GM23248 (cell line): ENCODE measurements at regions not wholly inside any gene's neighbourhood (a gene's known extent, or its start where the extent isn't known, plus 50 kb on each side); places are given as distances from the start of the nearest gene placed in this dataset.

Source experiments
- DNase-seq: peaks from one replicate; pipeline ENCODE4 v3.0.0-alpha.2; 2015
- H2AFZ ChIP-seq: fragments of 200-600 bp; sonication (generic); 2 replicates; pipeline ENCODE4 v1.6.1; 2016; ENCODE audit warnings: antibody characterized with exemption
- H3F3A ChIP-seq: fragments of 200-600 bp; sonication (generic); 2 replicates; pipeline ENCODE4 v1.6.1; 2016; ENCODE audit warnings: mild to moderate bottlenecking, antibody characterized with exemption, mixed run types; ENCODE audit not compliant: insufficient read depth
- H3K27ac ChIP-seq: fragments of 200-600 bp; sonication (generic); 2 replicates; pipeline ENCODE4 v1.5.1; 2016; ENCODE audit warnings: mild to moderate bottlenecking
- H3K27me3 ChIP-seq: fragments of 200-600 bp; sonication (generic); replicated peaks from 2 replicates; pipeline ENCODE4 v1.6.1; 2016; ENCODE audit warnings: mild to moderate bottlenecking; ENCODE audit not compliant: insufficient read depth
- H3K36me3 ChIP-seq: fragments of 200-600 bp; sonication (generic); 2 replicates; pipeline ENCODE4 v1.6.1; 2016; ENCODE audit warnings: low read depth, mild to moderate bottlenecking
- H3K4me1 ChIP-seq: fragments of 200-600 bp; sonication (generic); 2 replicates; pipeline ENCODE4 v1.6.1; 2016; ENCODE audit warnings: mild to moderate bottlenecking; ENCODE audit not compliant: insufficient read depth
- H3K4me2 ChIP-seq: fragments of 200-600 bp; sonication (generic); one replicate; pipeline ENCODE4 v1.6.1; 2016; ENCODE audit warnings: mild to moderate bottlenecking; ENCODE audit not compliant: unreplicated experiment
- H3K4me3 ChIP-seq: fragments of 200-600 bp; sonication (generic); 2 replicates; pipeline ENCODE4 v1.5.1; 2016; ENCODE audit warnings: mild to moderate bottlenecking
- H3K79me2 ChIP-seq: fragments of 200-600 bp; sonication (generic); 2 replicates; pipeline ENCODE4 v1.6.1; 2016; ENCODE audit warnings: mild to moderate bottlenecking; ENCODE audit not compliant: insufficient read depth
- H3K9ac ChIP-seq: fragments of 200-600 bp; sonication (generic); 2 replicates; pipeline ENCODE4 v1.6.1; 2016; ENCODE audit warnings: mild to moderate bottlenecking
- H3K9me2 ChIP-seq: fragments of 200-600 bp; sonication (generic); 2 replicates; pipeline ENCODE4 v1.6.1; 2016; ENCODE audit warnings: mixed run types, mild to moderate bottlenecking, moderate library complexity; ENCODE audit not compliant: insufficient read depth
- H3K9me3 ChIP-seq: fragments of 200-600 bp; sonication (generic); one replicate; pipeline ENCODE4 v1.6.1; 2017; ENCODE audit warnings: low read depth
- H4K20me1 ChIP-seq: fragments of 200-600 bp; sonication (generic); 2 replicates; pipeline ENCODE4 v1.6.0; 2016; ENCODE audit not compliant: insufficient read depth
- EZH2 ChIP-seq: fragments of 200-600 bp; sonication (generic); IDR thresholded peaks from 2 replicates; pipeline ENCODE4 v1.6.1; 2018; ENCODE audit warnings: antibody characterized with exemption, mild to moderate bottlenecking; ENCODE audit not compliant: insufficient read depth, poor library complexity, severe bottlenecking
- EZH2phosphoT487 ChIP-seq: fragments of 200-600 bp; sonication (generic); IDR thresholded peaks from 2 replicates; pipeline ENCODE4 v1.6.1; 2018; ENCODE audit warnings: antibody characterized with exemption, moderate library complexity, mild to moderate bottlenecking, low read depth; ENCODE audit not compliant: insufficient read depth
- WGBS, 2 experiments: methylation state at CpG; one replicate each; pipeline ENCODE4 v1.1.6; 2015 to 2017; ENCODE audit warnings: low lambda C conversion rate in 2 of 2, low coverage in 1 of 2; ENCODE audit errors: missing lambda C conversion rate in 2 of 2; 5-methylcytosine and 5-hydroxymethylcytosine counted together
- in situ Hi-C: fragments of 300-500 bp; cut with MboI; formaldehyde crosslinking; loops from 2 replicates; pipeline ENCODE4 v1.15.0; 2020

- H3F3A ChIP-seq = no peaks in the 10 kb centered on the region
- no peaks in the 10 kb centered on the region for H3K27me3 ChIP-seq
- H3K9me2 ChIP-seq = no peaks in the 10 kb centered on the region
- no peaks in the 10 kb centered on the region for H3K36me3 ChIP-seq
- no peak overlapping the region for H3K4me3 ChIP-seq
- H3K9ac ChIP-seq = no peak overlapping the region
- H3K4me2 ChIP-seq = no peak overlapping the region
- H3K79me2 ChIP-seq = no peaks in the 10 kb centered on the region
- H4K20me1 ChIP-seq = no peaks in the 10 kb centered on the region
- no peak overlapping the region for H3K27ac ChIP-seq
- TF ChIP-seq EZH2 (no peak), EZH2phosphoT487 (no peak)
- no peak for DNase-seq
- no peaks in the 10 kb centered on the region for H3K4me1 ChIP-seq
- H2AFZ ChIP-seq = no peak overlapping the region
- H3K9me3 ChIP-seq = no peaks in the 10 kb centered on the region
- in situ Hi-C loops = no loop called here
Measured at GRCh38 chr3:88403319-88403718, 253.6 kb downstream of the C3orf38 start.

- in situ Hi-C loops = no loop called here
- no peak overlapping the region for H3K4me3 ChIP-seq
Measured at GRCh38 chr3:88408097-88408496, 258.3 kb downstream of the C3orf38 start.

GRCh38 chr3:88408935-88409334, 259.2 kb downstream of the C3orf38 start:
- no peak overlapping the region for H3K9ac ChIP-seq
- TF ChIP-seq EZH2phosphoT487 = no peak
- no peak for TF ChIP-seq EZH2
- WGBS, 2 experiments = 5 to 8% methylated on average over 5 of the region's 5 CpGs

More at GRCh38 chr3:88408097-88408496, 258.3 kb downstream of the C3orf38 start:
- H3K9ac ChIP-seq = no peak overlapping the region
- no peaks in the 10 kb centered on the region for H3K79me2 ChIP-seq
- no peaks in the 10 kb centered on the region for H3K9me2 ChIP-seq
- no peaks in the 10 kb centered on the region for H3K27me3 ChIP-seq
- no peak overlapping the region for H3K27ac ChIP-seq
- no peaks in the 10 kb centered on the region for H3K9me3 ChIP-seq
- no peaks in the 10 kb centered on the region for H3F3A ChIP-seq
- H3K36me3 ChIP-seq = no peaks in the 10 kb centered on the region
- no peak for DNase-seq
- TF ChIP-seq EZH2phosphoT487 = no peak
- no peak for TF ChIP-seq EZH2
- no peaks in the 10 kb centered on the region for H4K20me1 ChIP-seq
- 73 to 75% methylated on average over 1 of the region's 1 CpG for WGBS, 2 experiments
- H3K4me1 ChIP-seq = no peaks in the 10 kb centered on the region
- no peak overlapping the region for H3K4me2 ChIP-seq
- H2AFZ ChIP-seq = no peak overlapping the region

GRCh38 chr3:88410259-88410658, 260.5 kb downstream of the C3orf38 start:
- Histone ChIP-seq H3K9me3 (no peaks in the 10 kb centered on the region), H3K9me2 (no peaks in the 10 kb centered on the region), H3K4me3 (no peak overlapping the region), H3K79me2 (no peaks in the 10 kb centered on the region), H3K27me3 (no peaks in the 10 kb centered on the region), H3K9ac (no peak overlapping the region), H3K4me2 (no peak overlapping the region), H2AFZ (no peak overlapping the region), H3K4me1 (no peaks in the 10 kb centered on the region), H3K27ac (no peak overlapping the region), H3F3A (no peaks in the 10 kb centered on the region), H4K20me1 (no peaks in the 10 kb centered on the region), H3K36me3 (no peaks in the 10 kb centered on the region)
- TF ChIP-seq EZH2phosphoT487 (no peak), EZH2 (no peak)
- DNase-seq = no peak
- in situ Hi-C loops = no loop called here
- 31% methylated on average over 3 of the region's 3 CpGs for WGBS, 2 experiments

More at GRCh38 chr3:88408935-88409334, 259.2 kb downstream of the C3orf38 start:
- in situ Hi-C loops = no loop called here
- H3K79me2 ChIP-seq = no peaks in the 10 kb centered on the region
- H3K36me3 ChIP-seq = no peaks in the 10 kb centered on the region
- no peaks in the 10 kb centered on the region for H3F3A ChIP-seq
- H2AFZ ChIP-seq = no peak overlapping the region
- H3K9me2 ChIP-seq = no peaks in the 10 kb centered on the region
- no peak for DNase-seq
- no peak overlapping the region for H3K4me2 ChIP-seq
- no peaks in the 10 kb centered on the region for H3K9me3 ChIP-seq
- H3K4me3 ChIP-seq = no peak overlapping the region
- no peaks in the 10 kb centered on the region for H3K27me3 ChIP-seq
- no peaks in the 10 kb centered on the region for H4K20me1 ChIP-seq
- no peak overlapping the region for H3K27ac ChIP-seq
- no peaks in the 10 kb centered on the region for H3K4me1 ChIP-seq

- Histone ChIP-seq H3K27me3 (no peaks in the 10 kb centered on the region), H2AFZ (no peak overlapping the region), H3F3A (no peaks in the 10 kb centered on the region), H3K79me2 (no peaks in the 10 kb centered on the region), H3K4me3 (no peak overlapping the region), H3K27ac (no peak overlapping the region), H3K9me2 (no peaks in the 10 kb centered on the region), H3K4me1 (no peaks in the 10 kb centered on the region), H3K9me3 (no peaks in the 10 kb centered on the region), H3K9ac (no peak overlapping the region), H4K20me1 (no peaks in the 10 kb centered on the region), H3K36me3 (no peaks in the 10 kb centered on the region), H3K4me2 (no peak overlapping the region)
- in situ Hi-C loops = no loop called here
- DNase-seq = no peak
- 0 to 8% methylated on average over 1 of the region's 1 CpG for WGBS, 2 experiments
- TF ChIP-seq EZH2 (no peak), EZH2phosphoT487 (no peak)
Measured at GRCh38 chr3:88412346-88412745, 262.6 kb downstream of the C3orf38 start.
